ENCODE measurements at regions not wholly inside any gene's neighbourhood (a gene's known extent, or its start where the extent isn't known, plus 50 kb on each side); places are given as distances from the start of the nearest gene placed in this dataset.

DNA sequence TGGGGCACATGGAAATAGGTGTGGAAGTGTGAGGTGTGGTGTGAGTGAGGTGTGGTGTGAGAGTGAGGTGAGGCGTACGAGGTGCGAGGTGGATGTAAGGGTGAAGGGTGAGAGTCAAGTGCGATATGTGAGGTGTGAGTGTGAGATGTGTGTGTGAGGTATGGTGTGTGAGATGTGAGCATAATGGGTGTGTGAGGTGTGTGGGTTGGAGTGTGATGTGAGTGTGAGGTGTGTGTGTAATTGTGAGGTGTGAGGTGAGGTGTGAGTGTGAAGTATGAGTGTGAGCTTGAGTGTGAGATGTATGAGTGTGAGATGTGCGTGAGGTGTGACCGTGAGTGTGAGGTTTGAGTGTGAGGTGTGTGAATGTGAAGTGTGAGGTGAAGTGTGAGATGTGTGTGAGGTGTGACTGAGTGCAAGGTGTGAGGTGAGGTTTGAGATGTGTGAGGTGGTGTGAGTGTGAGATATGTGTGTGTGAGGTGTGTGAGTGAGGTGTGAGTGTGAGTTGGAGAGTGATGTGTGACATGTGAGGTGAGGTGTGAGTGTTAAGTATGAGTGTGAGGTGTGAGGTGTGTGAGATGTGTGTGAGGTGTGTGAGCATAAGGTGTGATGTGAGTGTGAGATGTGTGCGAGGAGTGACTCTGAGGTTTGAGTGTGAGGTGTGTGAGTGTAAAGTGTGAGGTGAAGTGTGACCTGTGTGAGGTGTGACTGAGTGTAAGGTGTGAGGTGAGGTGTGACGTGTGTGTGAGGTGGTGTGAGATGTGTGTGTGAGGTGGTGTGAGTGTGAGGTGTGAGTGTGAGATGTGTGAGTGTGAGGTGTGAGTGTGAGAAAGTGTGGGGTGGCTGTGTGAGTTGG, 354.0 kb downstream of the FOXL1 start:
- ATAC-seq (no peak), DNase-seq (ENCODE audit: low read depth, low spot score) (no peak), FAIRE-seq (no peak)
- H3K27ac ChIP-seq (ENCODE audit: control insufficient read depth, insufficient read depth), result no peak overlapping the region
- H3K4me3 ChIP-seq, result no peak overlapping the region
- in situ Hi-C loops (cut with MboI) (no loop called here), intact Hi-C loops (cut with micrococcal nuclease; ENCODE audit: unreplicated experiment) (no loop called here)
- ChIA-PET POLR2A (no interaction called here), SMC1A (ENCODE audit: uncharacterized antibody, unreplicated experiment) (no interaction called here), CTCF (no interaction called here), RAD21 (ENCODE audit: unreplicated experiment) (no interaction called here)
- H3K9me3 ChIP-seq (replicated peaks; ENCODE audit: control insufficient read depth, insufficient read depth, low read length), result no peaks in the 10 kb centered on the region; the same call in 2 of the 3 replicates
- no peaks in the 10 kb centered on the region for H3K79me2 ChIP-seq (ENCODE audit: control insufficient read depth, insufficient read depth, low read length)
- no peaks in the 10 kb centered on the region for H4K20me1 ChIP-seq (ENCODE audit: control insufficient read depth, insufficient read depth)
- H3K36me3 ChIP-seq (ENCODE audit: control insufficient read depth in 2 of 2, insufficient read depth in 2 of 2, low read length in 1 of 2), result no peaks in the 10 kb centered on the region
- H3K27me3 ChIP-seq (replicated peaks in 1 of 2; ENCODE audit: control insufficient read depth in 2 of 2, insufficient read depth in 2 of 2, low read length in 1 of 2), result peaks cover 0 to 6% of the 10 kb centered on the region in 2 experiments; a peak in 2 of 4 replicates
- WGBS (ENCODE audit: insufficient coverage, insufficient replicate concordance, low lambda C conversion rate, missing lambda C conversion rate), result 51% methylated on average over 8 of the region's 8 CpGs
- no peak overlapping the region for H2AFZ ChIP-seq (ENCODE audit: control insufficient read depth, low read depth, low read length)
- H3K4me2 ChIP-seq (ENCODE audit: control insufficient read depth, insufficient read depth), result no peak overlapping the region
- no peak overlapping the region for H3K9ac ChIP-seq (ENCODE audit: control insufficient read depth, insufficient read depth, low read length)
- no TSS peak for BruUV-seq (replicated peaks)
- H3K4me1 ChIP-seq (ENCODE audit: control insufficient read depth, insufficient read depth, low read length), result no peaks in the 10 kb centered on the region
- no peak for TF ChIP-seq CUX1 (IDR thresholded peaks at IDR 0.05; ENCODE audit: insufficient replicate concordance, low read depth, low read length)
- no peak for TF ChIP-seq ZNF384 (IDR thresholded peaks at IDR 0.05; ENCODE audit: borderline replicate concordance, low read depth, low read length)
- no peak for TF ChIP-seq RELB (IDR thresholded peaks at IDR 0.05; ENCODE audit: low read depth)
- no peak for TF ChIP-seq CREM (IDR thresholded peaks at IDR 0.05; ENCODE audit: low read depth)
- TF ChIP-seq FOS (IDR thresholded peaks at IDR 0.05; ENCODE audit: borderline replicate concordance, extremely low read depth, insufficient read length), result no peak
- no peak for TF ChIP-seq CBFB (IDR thresholded peaks at IDR 0.05; ENCODE audit: low read depth)
- TF ChIP-seq IRF4 (IDR thresholded peaks at IDR 0.05; ENCODE audit: low read depth, low read length), result no peak
- TF ChIP-seq, protein P1, sequence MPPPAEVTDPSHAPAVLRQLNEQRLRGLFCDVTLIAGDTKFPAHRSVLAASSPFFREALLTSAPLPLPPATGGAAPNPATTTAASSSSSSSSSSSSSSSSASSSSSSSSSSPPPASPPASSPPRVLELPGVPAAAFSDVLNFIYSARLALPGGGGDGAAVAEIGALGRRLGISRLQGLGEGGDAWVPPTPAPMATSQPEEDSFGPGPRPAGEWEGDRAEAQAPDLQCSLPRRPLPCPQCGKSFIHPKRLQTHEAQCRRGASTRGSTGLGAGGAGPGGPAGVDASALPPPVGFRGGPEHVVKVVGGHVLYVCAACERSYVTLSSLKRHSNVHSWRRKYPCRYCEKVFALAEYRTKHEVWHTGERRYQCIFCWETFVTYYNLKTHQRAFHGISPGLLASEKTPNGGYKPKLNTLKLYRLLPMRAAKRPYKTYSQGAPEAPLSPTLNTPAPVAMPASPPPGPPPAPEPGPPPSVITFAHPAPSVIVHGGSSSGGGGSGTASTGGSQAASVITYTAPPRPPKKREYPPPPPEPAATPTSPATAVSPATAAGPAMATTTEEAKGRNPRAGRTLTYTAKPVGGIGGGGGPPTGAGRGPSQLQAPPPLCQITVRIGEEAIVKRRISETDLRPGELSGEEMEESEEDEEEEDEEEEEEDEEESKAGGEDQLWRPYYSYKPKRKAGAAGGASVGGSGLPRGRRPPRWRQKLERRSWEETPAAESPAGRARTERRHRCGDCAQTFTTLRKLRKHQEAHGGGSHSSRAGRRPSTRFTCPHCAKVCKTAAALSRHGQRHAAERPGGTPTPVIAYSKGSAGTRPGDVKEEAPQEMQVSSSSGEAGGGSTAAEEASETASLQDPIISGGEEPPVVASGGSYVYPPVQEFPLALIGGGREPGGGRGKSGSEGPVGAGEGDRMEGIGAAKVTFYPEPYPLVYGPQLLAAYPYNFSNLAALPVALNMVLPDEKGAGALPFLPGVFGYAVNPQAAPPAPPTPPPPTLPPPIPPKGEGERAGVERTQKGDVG (CRISPR knock-in tag; IDR thresholded peaks at IDR 0.05), result no peak
- no peak for TF ChIP-seq TCF12 (IDR thresholded peaks at IDR 0.05; ENCODE audit: low read depth, low read length)
- no peak for TF ChIP-seq HCFC1 (IDR thresholded peaks at IDR 0.05; ENCODE audit: low read length)
- no peak for TF ChIP-seq FOXK2 (IDR thresholded peaks at IDR 0.05)
- no peak for TF ChIP-seq FOXM1 (IDR thresholded peaks at IDR 0.05; ENCODE audit: low read depth, low read length)
- TF ChIP-seq ESRRA (IDR thresholded peaks at IDR 0.05; ENCODE audit: low read length), result no peak
